ENCODE measurements at regions not wholly inside any gene's neighbourhood (a gene's known extent, or its start where the extent isn't known, plus 50 kb on each side); places are given as distances from the start of the nearest gene placed in this dataset.

- H2AFZ ChIP-seq (ENCODE audit: low read depth, low read length), result no peak overlapping the region
- intact Hi-C loops (cut with micrococcal nuclease) (no loop called here), dilution Hi-C loops (cut with MboI; ENCODE audit: extremely low pct_ligation_motif_present, low sequenced_read_pairs) (no loop called here)
- no peak overlapping the region for H3K4me3 ChIP-seq (replicated peaks in 1 of 3; ENCODE audit: insufficient read depth in 1 of 3, low read depth in 1 of 3, low read length in 3 of 3)
- FAIRE-seq (no peak), DNase-seq (ENCODE audit: low read depth, low spot score) (no peak)
- TF ChIP-seq CTCF (IDR thresholded peaks at IDR 0.05; ENCODE audit: extremely low read depth in 1 of 2, insufficient read depth in 1 of 2, low read depth in 1 of 2, low read length in 2 of 2) (no peak), GATA2 (IDR thresholded peaks at IDR 0.05; ENCODE audit: insufficient read depth, insufficient read length, low read depth, low read length) (no peak), EZH2 (IDR thresholded peaks at IDR 0.05; ENCODE audit: borderline replicate concordance, low read depth, low read length, severe bottlenecking) (no peak), FOS (IDR thresholded peaks at IDR 0.05; ENCODE audit: borderline replicate concordance, insufficient read depth, low read length) (no peak), POLR2A (IDR thresholded peaks at IDR 0.05; ENCODE audit: low read depth, low read length) (no peak), JUN (IDR thresholded peaks at IDR 0.05; ENCODE audit: borderline replicate concordance, insufficient read depth, insufficient read length, low read depth) (no peak), POLR2AphosphoS5 (IDR thresholded peaks at IDR 0.05; ENCODE audit: insufficient read depth, low read depth, low read length) (no peak), MYC (IDR thresholded peaks at IDR 0.05; ENCODE audit: low read depth, low read length) (no peak), MAX (IDR thresholded peaks at IDR 0.05; ENCODE audit: insufficient read depth, insufficient read length) (no peak)
- no peaks in the 10 kb centered on the region for H3K36me3 ChIP-seq (ENCODE audit: control insufficient read depth in 2 of 2, extremely low read depth in 1 of 2, insufficient read depth in 2 of 2, low read length in 2 of 2)
- H3K9me3 ChIP-seq (replicated peaks; ENCODE audit: control insufficient read depth, insufficient read depth, low read length), result no peaks in the 10 kb centered on the region
- POLR2A ChIA-PET, result no interaction called here
- H3K27me3 ChIP-seq (ENCODE audit: control insufficient read depth in 2 of 2, insufficient read depth in 2 of 2, low read length in 2 of 2), result no peaks in the 10 kb centered on the region
- no peaks in the 10 kb centered on the region for H4K20me1 ChIP-seq (replicated peaks; ENCODE audit: control insufficient read depth, extremely low read depth, insufficient read depth, low read length)
- H3K79me2 ChIP-seq (ENCODE audit: control insufficient read depth, insufficient read depth, low read length), result no peaks in the 10 kb centered on the region
- no TSS peak for BruUV-seq (replicated peaks)
- H3K9ac ChIP-seq (replicated peaks; ENCODE audit: extremely low read depth, insufficient read depth, low read length), result no peak overlapping the region
- no peaks in the 10 kb centered on the region for H3K9me1 ChIP-seq (replicated peaks; ENCODE audit: control insufficient read depth, extremely low read depth, insufficient read depth, low read length)
- H3K4me1 ChIP-seq (ENCODE audit: control insufficient read depth, extremely low read depth, insufficient read depth, low read length), result no peaks in the 10 kb centered on the region
- CTCF ChIA-PET, result interaction anchor here (1.5 to 1.6 kb wide), 2 partner anchors 9 to 53 kb away, joined by 3 to 4 read pairs; no protein-coding TSS in a partner anchor
- H3K4me2 ChIP-seq (ENCODE audit: insufficient read depth, low read length), result no peak overlapping the region
- H3K27ac ChIP-seq (ENCODE audit: insufficient read depth, low read depth, low read length), result no peak overlapping the region
These were observed 197.2 kb upstream of the IL15 start for GRCh38 chr4:141439223-141439622.
